ENCODE measurements at regions not wholly inside any gene's neighbourhood (a gene's known extent, or its start where the extent isn't known, plus 50 kb on each side); places are given as distances from the start of the nearest gene placed in this dataset.

GRCh38 chr1:80751204-80751603 lies 1049.5 kb upstream of the ADGRL2 start:
- TF ChIP-seq EZH2 (IDR thresholded peaks at IDR 0.05; ENCODE audit: borderline replicate concordance, low read length) = no peak
- TF ChIP-seq, protein P1, sequence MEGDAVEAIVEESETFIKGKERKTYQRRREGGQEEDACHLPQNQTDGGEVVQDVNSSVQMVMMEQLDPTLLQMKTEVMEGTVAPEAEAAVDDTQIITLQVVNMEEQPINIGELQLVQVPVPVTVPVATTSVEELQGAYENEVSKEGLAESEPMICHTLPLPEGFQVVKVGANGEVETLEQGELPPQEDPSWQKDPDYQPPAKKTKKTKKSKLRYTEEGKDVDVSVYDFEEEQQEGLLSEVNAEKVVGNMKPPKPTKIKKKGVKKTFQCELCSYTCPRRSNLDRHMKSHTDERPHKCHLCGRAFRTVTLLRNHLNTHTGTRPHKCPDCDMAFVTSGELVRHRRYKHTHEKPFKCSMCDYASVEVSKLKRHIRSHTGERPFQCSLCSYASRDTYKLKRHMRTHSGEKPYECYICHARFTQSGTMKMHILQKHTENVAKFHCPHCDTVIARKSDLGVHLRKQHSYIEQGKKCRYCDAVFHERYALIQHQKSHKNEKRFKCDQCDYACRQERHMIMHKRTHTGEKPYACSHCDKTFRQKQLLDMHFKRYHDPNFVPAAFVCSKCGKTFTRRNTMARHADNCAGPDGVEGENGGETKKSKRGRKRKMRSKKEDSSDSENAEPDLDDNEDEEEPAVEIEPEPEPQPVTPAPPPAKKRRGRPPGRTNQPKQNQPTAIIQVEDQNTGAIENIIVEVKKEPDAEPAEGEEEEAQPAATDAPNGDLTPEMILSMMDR (IDR thresholded peaks at IDR 0.05; ENCODE audit: low read length) = no peak
